Fibroblast of skin of left quadriceps (primary cell): ENCODE measurements at regions not wholly inside any gene's neighbourhood (a gene's known extent, or its start where the extent isn't known, plus 50 kb on each side); places are given as distances from the start of the nearest gene placed in this dataset.

Experiments used
- DNase-seq, 2 experiments: peaks; one replicate each; pipeline ENCODE4 v3.0.0-alpha.2; 2013; ENCODE audit warnings: low read depth in 2 of 2

- DNase-seq, result no peak
These were observed 817.8 kb upstream of the CNTNAP5 start for GRCh38 chr2:123207245-123207644.

GRCh38 chr2:123209202-123209601, 815.9 kb upstream of the CNTNAP5 start:
- DNase-seq, result no peak

GRCh38 chr2:123211181-123211580, 813.9 kb upstream of the CNTNAP5 start:
- DNase-seq, result no peak

- DNase-seq, result no peak
These were observed 779.9 kb upstream of the CNTNAP5 start for GRCh38 chr2:123245156-123245555.

GRCh38 chr2:123258877-123259539, 766.1 kb upstream of the CNTNAP5 start:
- DNase-seq, result no peak

GRCh38 chr2:123262856-123263255, 762.2 kb upstream of the CNTNAP5 start:
- DNase-seq, result no peak

- DNase-seq, result no peak
These were observed 741.7 kb upstream of the CNTNAP5 start for GRCh38 chr2:123283431-123283830.

- no peak for DNase-seq
These were observed 721.4 kb upstream of the CNTNAP5 start for GRCh38 chr2:123303731-123304130.
